Loucy (cell line): ENCODE measurements at regions not wholly inside any gene's neighbourhood (a gene's known extent, or its start where the extent isn't known, plus 50 kb on each side); places are given as distances from the start of the nearest gene placed in this dataset.

Experiments
- H2AFZ ChIP-seq: fragments of 200-600 bp; sonication (generic); 2 replicates; pipeline ENCODE4 v1.6.0; 2016; ENCODE audit warnings: antibody characterized with exemption, mild to moderate bottlenecking, low read length, moderate library complexity
- H3F3A ChIP-seq: fragments of 200-600 bp; 2 replicates; pipeline ENCODE4 v1.6.0; 2016; ENCODE audit warnings: antibody characterized with exemption, low read depth, mild to moderate bottlenecking
- H3K27me3 ChIP-seq: fragments of 200-600 bp; sonication (generic); 2 replicates; pipeline ENCODE4 v1.6.1; 2014; ENCODE audit warnings: low read length, mild to moderate bottlenecking; ENCODE audit not compliant: insufficient read depth, poor library complexity, severe bottlenecking
- H3K36me3 ChIP-seq: fragments of 200-600 bp; sonication (generic); 2 replicates; pipeline ENCODE4 v1.6.1; 2016; ENCODE audit warnings: low read length; ENCODE audit not compliant: insufficient read depth
- H3K4me1 ChIP-seq: fragments of 200-600 bp; sonication (generic); 2 replicates; pipeline ENCODE4 v1.5.1; 2014; ENCODE audit warnings: low read length, mild to moderate bottlenecking; ENCODE audit not compliant: insufficient read depth, poor library complexity, severe bottlenecking
- H3K4me2 ChIP-seq: fragments of 200-600 bp; sonication (generic); 2 replicates; pipeline ENCODE4 v1.6.0; 2014; ENCODE audit warnings: antibody characterized with exemption, low read length, low read depth, mild to moderate bottlenecking; ENCODE audit not compliant: poor library complexity, severe bottlenecking
- H3K4me3 ChIP-seq: fragments of 200-600 bp; sonication (generic); 2 replicates; pipeline ENCODE4 v1.5.1; 2014; ENCODE audit warnings: low read length, mild to moderate bottlenecking, mixed read lengths; ENCODE audit not compliant: poor library complexity, severe bottlenecking
- H3K79me2 ChIP-seq: fragments of 200-600 bp; sonication (generic); 2 replicates; pipeline ENCODE4 v1.6.1; 2014; ENCODE audit warnings: low read length; ENCODE audit not compliant: insufficient read depth
- H3K9ac ChIP-seq: fragments of 200-600 bp; sonication (generic); 2 replicates; pipeline ENCODE4 v1.6.0; 2014; ENCODE audit warnings: mild to moderate bottlenecking, low read depth, low read length, moderate library complexity; ENCODE audit not compliant: poor library complexity, severe bottlenecking
- H3K9me2 ChIP-seq: fragments of 200-600 bp; sonication (generic); replicated peaks from 2 replicates; pipeline ENCODE4 v1.6.1; 2016; ENCODE audit warnings: low read depth, low read length, mixed read lengths
- H3K9me3 ChIP-seq: fragments of 200-600 bp; sonication (generic); 2 replicates; pipeline ENCODE4 v1.6.1; 2014; ENCODE audit warnings: mild to moderate bottlenecking, antibody characterized with exemption, low read length, low read depth; ENCODE audit not compliant: insufficient read depth
- H4K20me1 ChIP-seq: fragments of 200-600 bp; sonication (generic); 2 replicates; pipeline ENCODE4 v1.6.0; 2014; ENCODE audit warnings: antibody characterized with exemption, low read length, mild to moderate bottlenecking; ENCODE audit not compliant: insufficient read depth, poor library complexity, severe bottlenecking
- EZH2phosphoT487 ChIP-seq: fragments of 200-600 bp; IDR thresholded peaks from 2 replicates; pipeline ENCODE4 v1.6.1; 2018; ENCODE audit warnings: antibody characterized with exemption, mild to moderate bottlenecking, moderate library complexity, borderline replicate concordance
- TF ChIP-seq, protein P1 (sequence below): fragments of 200-600 bp; sonication (generic); conservative IDR thresholded peaks from 2 replicates; pipeline ENCODE4 v1.5.1; 2014; ENCODE audit warnings: mild to moderate bottlenecking, antibody characterized with exemption, low read length

- Histone ChIP-seq H2AFZ (no peak overlapping the region), H3K27me3 (no peaks in the 10 kb centered on the region), H3K4me1 (no peaks in the 10 kb centered on the region), H3K4me3 (no peak overlapping the region), H3F3A (no peaks in the 10 kb centered on the region), H3K9me3 (no peaks in the 10 kb centered on the region), H3K79me2 (no peaks in the 10 kb centered on the region), H3K9ac (no peak overlapping the region), H4K20me1 (no peaks in the 10 kb centered on the region), H3K4me2 (no peak overlapping the region), H3K36me3 (no peaks in the 10 kb centered on the region), H3K9me2 (no peaks in the 10 kb centered on the region)
- TF ChIP-seq, protein P1, sequence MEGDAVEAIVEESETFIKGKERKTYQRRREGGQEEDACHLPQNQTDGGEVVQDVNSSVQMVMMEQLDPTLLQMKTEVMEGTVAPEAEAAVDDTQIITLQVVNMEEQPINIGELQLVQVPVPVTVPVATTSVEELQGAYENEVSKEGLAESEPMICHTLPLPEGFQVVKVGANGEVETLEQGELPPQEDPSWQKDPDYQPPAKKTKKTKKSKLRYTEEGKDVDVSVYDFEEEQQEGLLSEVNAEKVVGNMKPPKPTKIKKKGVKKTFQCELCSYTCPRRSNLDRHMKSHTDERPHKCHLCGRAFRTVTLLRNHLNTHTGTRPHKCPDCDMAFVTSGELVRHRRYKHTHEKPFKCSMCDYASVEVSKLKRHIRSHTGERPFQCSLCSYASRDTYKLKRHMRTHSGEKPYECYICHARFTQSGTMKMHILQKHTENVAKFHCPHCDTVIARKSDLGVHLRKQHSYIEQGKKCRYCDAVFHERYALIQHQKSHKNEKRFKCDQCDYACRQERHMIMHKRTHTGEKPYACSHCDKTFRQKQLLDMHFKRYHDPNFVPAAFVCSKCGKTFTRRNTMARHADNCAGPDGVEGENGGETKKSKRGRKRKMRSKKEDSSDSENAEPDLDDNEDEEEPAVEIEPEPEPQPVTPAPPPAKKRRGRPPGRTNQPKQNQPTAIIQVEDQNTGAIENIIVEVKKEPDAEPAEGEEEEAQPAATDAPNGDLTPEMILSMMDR, result no peak
- TF ChIP-seq EZH2phosphoT487, result no peak
Measured at GRCh38 chr6:88301256-88301655, 135.1 kb upstream of the CNR1 start.

DNA sequence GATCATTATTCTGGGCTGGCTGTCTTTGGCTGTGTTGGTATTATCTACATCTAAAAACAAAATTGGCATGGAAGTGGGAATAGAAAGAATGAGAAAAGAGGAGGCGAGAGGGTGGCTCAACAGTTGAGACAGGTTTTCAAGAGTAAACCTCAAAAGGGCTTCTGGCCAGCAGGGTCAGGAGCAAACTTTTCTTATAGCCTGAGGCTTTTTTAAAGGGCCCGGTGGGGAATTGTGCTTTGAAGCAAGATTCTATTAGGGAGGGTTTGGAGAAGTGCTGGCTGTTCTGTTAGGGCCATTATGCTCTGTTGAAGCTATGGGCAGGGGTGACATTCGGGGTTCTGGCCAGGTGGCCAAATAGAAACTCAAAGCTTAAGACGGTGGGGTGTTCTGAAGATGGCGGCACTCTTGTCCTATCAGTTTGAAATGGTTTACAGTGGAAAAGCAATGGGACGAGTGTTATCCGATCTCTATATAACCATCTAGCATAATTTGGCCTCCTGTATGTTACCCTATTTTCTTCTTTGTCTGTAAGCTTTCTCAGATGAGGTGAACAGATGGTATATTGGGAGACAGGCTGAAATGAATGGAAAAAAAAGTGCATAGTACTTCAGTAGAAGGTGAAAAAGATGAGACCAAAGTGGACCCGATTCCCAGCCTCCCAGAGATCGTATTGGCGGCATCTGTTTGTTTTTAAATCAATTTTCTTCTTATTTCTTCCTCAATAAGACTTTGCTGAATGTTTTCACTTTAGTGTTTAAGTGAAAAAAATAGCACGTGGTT lies 132.1 kb upstream of the CNR1 start:
- Histone ChIP-seq H3K4me1 (no peaks in the 10 kb centered on the region), H3K9ac (no peak overlapping the region), H3K27me3 (no peaks in the 10 kb centered on the region), H3F3A (no peaks in the 10 kb centered on the region), H2AFZ (no peak overlapping the region), H3K36me3 (no peaks in the 10 kb centered on the region), H3K9me2 (no peaks in the 10 kb centered on the region), H4K20me1 (no peaks in the 10 kb centered on the region), H3K4me3 (no peak overlapping the region), H3K4me2 (no peak overlapping the region), H3K9me3 (no peaks in the 10 kb centered on the region), H3K79me2 (no peaks in the 10 kb centered on the region)
- no peak for TF ChIP-seq EZH2phosphoT487
- TF ChIP-seq, protein P1, result no peak

GRCh38 chr6:88296694-88297093 lies 130.5 kb upstream of the CNR1 start:
- Histone ChIP-seq H3K9me2 (no peaks in the 10 kb centered on the region), H3K27me3 (no peaks in the 10 kb centered on the region), H3K4me2 (no peak overlapping the region), H2AFZ (no peak overlapping the region), H3K79me2 (no peaks in the 10 kb centered on the region), H3K9ac (no peak overlapping the region), H4K20me1 (no peaks in the 10 kb centered on the region), H3K4me3 (no peak overlapping the region), H3K4me1 (no peaks in the 10 kb centered on the region), H3F3A (no peaks in the 10 kb centered on the region), H3K9me3 (no peaks in the 10 kb centered on the region), H3K36me3 (no peaks in the 10 kb centered on the region)
- no peak for TF ChIP-seq EZH2phosphoT487
- TF ChIP-seq, protein P1, result no peak
